NCI-H1417 treated with DMSO at 0.1 percent for 48 hours (cell line): ENCODE measurements at regions not wholly inside any gene's neighbourhood (a gene's known extent, or its start where the extent isn't known, plus 50 kb on each side); places are given as distances from the start of the nearest gene placed in this dataset.
"Not testable (repeated sequence)": the region's sequence is repeated elsewhere in the genome, so short reads cannot be mapped to it uniquely, and the experiment has no call there.

ENCODE experiments used
- DNase-seq: peaks from one replicate; lab custom pipeline; 2025; lab: John Stamatoyannopoulos, UW

DNA sequence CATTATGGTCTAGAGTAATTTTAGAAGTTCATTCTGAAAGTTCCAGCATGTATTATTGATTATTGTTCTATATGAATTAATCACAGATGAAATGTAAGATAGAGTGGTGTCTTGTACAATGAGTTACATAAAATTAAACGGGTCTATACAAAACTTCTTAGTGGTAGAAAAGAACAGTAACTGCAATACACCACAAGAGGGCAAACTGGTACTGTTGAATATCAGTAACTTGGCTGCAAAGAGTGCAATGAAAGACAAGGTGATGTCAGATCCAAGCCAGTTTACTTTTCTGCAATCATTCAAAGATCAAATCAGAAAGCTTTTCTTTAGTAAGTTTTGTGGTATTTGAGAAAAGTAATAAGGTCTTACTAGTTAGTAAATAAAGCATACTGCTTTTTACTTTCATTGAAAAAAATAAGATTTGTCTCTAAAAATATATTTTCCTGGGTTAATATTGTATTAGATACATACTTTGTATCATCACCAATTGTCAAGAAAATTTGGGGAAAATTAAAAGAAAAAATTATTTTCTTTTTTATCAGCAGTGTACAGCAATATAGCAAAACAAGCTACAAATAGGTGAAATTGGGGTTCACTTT, 66.4 kb upstream of the BTG3 start:
- DNase-seq, result peak; percentile 52

DNA sequence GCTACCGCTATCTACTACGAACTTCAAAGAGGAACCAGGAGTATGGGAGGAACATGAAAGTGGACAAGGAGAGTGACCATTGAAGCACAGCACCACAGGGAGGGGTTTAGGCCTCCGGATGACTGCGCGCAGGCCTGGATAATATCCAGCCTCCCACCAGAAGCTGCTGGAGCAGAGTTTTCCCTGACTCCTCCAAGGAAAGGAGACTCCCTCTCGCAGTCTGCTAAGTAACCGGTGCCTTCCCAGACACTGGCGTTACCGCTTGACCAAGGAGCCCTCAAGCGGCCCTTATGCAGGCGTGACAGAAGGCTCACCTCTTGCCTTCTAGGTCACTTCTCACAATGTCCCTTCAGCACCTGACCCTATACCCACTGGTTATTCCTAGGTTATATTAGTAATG, 64.2 kb upstream of the BTG3 start:
- DNase-seq, result not testable (repeated sequence)

DNA sequence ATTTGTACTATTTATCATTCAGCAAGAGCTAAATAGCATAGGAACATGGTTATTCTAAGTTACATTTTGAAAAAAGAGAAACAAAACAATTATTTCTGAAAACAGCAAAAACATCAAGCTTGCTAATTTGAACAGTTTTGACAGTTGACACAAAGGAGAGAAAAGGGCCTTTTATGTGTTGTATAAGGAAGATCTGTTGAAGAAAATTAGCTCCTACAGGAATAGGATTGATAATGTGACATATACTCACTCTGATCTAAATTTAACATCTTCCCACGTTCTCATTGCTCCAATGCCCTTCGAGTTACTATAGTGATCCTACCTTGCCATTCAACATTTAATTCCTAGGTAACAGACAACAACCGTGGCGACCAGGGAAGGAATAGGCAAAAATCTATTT, 61.4 kb upstream of the BTG3 start:
- DNase-seq, result no peak

DNA sequence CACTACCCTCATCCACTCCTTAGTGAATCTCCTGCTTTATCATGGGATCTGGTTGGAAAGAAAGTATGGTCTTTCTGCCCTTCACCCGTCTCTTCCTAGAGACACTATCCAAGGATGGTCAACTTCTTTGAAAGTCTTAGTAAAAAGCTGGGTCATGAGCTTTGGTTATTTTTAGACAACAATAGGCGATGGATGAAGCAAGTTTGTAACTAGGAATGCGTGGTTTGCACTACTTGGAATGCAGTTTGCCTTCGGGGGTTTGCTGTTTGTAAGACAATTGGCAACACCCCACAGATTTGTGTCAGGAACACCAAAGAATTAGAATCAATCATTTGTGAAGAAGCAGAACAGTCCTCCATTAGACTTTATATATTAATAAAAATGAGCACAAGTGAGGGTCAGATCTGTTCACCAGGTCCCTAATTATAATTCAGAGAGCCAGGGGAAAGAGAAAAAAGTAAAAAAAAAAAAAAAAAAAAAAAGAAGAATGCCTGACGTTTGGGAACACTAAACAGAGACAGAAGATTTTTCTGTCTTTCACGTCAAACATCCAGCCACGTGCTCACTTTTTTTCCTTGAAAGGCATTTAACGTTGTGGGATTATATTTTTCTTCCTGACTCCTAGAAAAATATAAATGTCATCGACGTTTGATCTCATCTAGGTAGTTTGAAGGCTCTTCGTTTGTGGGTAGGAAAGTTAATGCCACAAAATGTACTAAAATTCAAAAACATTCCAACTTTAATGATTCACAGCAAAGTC, 60.7 kb upstream of the BTG3 start:
- DNase-seq, result no peak

DNA sequence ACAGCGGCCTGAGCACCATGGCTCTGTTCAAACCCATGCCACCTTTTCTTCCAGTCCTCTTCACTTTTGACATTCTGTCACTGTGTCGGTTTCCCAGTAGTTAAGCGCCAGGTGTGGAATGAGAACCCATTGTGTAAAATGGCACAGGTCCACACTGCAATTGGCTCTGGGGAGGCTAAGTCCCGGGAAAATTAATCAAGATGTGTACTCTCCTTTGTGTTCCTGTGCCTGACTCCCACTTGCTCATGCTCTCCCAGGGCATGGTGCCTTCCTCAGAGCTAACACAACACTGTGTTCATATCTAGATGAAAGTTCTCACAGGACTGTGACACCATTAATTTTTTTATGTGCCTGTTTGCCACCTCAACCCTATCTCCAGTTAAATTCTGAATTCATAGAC, 59.0 kb upstream of the BTG3 start:
- DNase-seq, result no peak

DNA sequence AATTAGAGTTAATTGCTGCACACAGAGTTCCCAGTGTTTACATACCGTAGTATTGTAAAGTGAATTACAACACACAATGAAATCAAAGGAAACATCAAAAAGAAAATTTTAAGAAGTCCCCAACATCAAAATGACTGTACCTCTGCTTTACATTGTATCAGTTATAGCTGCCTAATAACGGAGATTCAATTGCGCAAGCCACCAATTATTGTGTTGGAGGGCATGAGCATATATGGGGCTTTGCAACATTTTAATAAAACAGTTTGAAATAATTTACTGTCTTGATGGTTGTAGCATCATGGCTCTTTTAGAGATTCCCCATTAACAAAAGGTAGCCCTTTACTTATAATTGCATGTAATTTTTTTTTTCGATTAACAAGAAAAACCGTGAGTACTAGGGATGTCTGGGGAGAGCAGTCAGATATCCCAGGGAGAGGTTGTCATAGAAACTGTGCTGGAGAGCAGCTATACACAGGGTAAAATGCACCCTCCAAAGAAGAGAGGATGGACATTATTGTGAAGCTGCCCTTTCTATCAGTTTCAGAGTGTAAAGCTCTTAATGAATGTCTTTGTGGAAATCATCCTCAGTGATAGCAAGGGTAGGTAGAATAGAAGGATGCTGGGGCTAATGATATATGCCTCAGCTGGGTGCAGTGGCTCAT, 55.9 kb upstream of the BTG3 start:
- DNase-seq, result no peak

DNA sequence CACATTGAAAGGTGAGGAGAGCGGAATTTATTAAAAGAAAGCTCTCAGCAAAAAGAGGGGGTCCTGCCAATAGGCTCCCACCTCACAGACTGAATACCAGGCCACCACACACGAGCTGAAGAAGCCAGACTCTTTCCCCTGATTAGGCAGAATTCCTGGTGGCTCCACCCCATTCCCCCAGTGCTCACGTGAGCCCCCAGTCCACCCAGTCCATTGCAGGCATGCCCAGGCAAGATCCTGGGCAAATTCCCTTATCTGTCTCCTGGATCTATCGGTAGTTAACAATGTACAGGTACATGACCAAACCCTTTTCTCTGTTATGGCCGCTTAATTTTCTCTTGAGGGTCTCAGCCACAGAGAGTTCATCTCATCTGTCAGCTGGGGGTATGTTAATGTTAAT, 54.6 kb upstream of the BTG3 start:
- no peak for DNase-seq
